ENCODE measurements at regions not wholly inside any gene's neighbourhood (a gene's known extent, or its start where the extent isn't known, plus 50 kb on each side); places are given as distances from the start of the nearest gene placed in this dataset.

GRCh38 chr12:34386621-34387255, 364.4 kb downstream of the ALG10 start:
- no peak for DNase-seq

GRCh38 chr12:34387711-34388635, 365.7 kb downstream of the ALG10 start:
- no peak for DNase-seq

GRCh38 chr12:34388636-34389377, 366.5 kb downstream of the ALG10 start:
- DNase-seq: no peak

- DNase-seq: no peak
These were observed 367.3 kb downstream of the ALG10 start for GRCh38 chr12:34389378-34390170.

GRCh38 chr12:34390171-34390841, 368.0 kb downstream of the ALG10 start:
- DNase-seq: no peak

GRCh38 chr12:34390846-34391700, 368.8 kb downstream of the ALG10 start:
- no peak for DNase-seq

GRCh38 chr12:34391771-34392581, 369.7 kb downstream of the ALG10 start:
- no peak for DNase-seq

- DNase-seq: no peak
These were observed 370.4 kb downstream of the ALG10 start for GRCh38 chr12:34392741-34393085.

GRCh38 chr12:34393086-34393820, 371.0 kb downstream of the ALG10 start:
- no peak for DNase-seq

- no peak for DNase-seq
These were observed 371.5 kb downstream of the ALG10 start for GRCh38 chr12:34393821-34394150.

GRCh38 chr12:34394211-34395055, 372.1 kb downstream of the ALG10 start:
- DNase-seq: no peak

GRCh38 chr12:34395056-34396005, 373.0 kb downstream of the ALG10 start:
- DNase-seq: no peak

- DNase-seq: no peak
These were observed 373.9 kb downstream of the ALG10 start for GRCh38 chr12:34396006-34396860.

GRCh38 chr12:34396861-34397590, 374.7 kb downstream of the ALG10 start:
- no peak for DNase-seq

GRCh38 chr12:34397591-34398365, 375.5 kb downstream of the ALG10 start:
- no peak for DNase-seq
